HG03558 (cell line): ENCODE measurements at regions not wholly inside any gene's neighbourhood (a gene's known extent, or its start where the extent isn't known, plus 50 kb on each side); places are given as distances from the start of the nearest gene placed in this dataset.
"Not testable (repeated sequence)": the region's sequence is repeated elsewhere in the genome, so short reads cannot be mapped to it uniquely, and the experiment has no call there.

Source experiments
- ATAC-seq: cut with Tn5 transposase; IDR thresholded peaks from one replicate; pipeline ENCODE4 v1.9.1; 2021; ENCODE audit warnings: moderate number of reproducible peaks; ENCODE audit not compliant: unreplicated experiment; ENCODE audit errors: extremely low read depth

DNA sequence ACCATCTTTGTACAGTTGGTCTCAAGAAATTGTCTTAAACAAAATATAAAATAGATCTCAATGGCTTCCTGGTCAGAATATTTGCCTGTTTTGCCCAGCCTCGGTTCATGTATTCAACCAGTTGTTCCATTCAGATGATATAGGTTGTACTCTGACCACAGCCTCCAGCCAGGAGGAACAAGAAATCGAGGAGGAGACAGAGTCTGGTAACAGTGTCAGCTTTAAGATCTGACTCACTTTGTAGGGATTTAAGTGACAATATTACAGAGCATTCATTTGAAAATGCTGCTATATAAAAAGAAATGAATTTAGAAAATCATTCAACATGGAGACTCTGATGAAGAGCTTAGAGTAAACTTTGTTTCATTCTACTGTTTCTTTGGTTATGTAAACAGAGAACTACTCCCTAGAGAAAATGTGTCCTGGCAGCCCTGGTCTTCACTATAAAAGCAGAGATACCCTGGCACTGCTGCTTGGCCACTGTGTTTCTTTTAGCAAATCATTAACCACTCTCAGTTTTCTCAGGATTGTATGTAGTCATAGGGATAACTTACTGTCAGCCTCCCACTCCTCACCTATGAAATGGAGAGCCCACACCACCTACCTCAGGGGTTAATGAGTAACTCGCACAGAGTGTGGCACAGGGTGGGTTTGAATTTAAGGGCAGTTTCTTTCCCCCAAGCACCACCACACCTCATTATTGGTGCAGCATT, 53.5 kb downstream of the PAGE2 start:
- ATAC-seq = no peak

DNA sequence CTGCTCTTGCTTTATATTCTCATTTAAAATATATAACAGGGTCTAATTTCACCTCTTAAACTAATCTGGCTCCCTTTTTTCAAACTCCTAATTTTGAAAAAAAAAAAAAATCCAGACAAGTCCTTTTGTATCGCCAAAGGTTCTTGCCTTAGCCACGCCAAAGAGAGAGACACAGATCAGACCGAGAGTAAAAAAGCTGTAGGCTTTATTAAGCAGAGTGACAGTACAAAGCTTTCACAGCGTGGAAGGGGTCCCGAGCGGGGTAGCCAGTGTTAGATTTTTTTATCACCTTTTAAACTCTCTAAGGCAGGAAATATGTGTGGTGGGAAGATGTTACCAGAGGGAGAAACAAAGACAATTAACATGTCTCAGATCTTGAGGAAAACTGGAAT, 54.1 kb downstream of the PAGE2 start:
- no peak for ATAC-seq

DNA sequence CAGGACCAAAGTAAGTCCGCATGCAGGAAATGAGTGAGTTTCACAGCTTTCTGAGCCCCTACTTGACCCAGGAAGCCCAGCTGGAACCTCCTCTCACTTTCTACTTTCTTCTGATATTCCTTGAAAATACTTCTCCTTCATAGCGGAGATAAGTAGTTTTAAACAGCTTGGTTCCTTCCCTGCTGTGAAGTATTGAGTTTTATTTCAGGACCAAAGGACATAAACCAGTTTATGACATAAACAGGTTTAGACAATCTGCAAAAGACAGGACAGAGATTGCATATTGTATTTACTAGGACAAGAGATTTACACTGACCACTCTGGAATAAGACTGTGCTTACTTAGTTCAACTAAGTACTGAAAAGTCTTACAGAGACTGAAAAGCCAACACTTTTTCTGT, 54.8 kb downstream of the PAGE2 start:
- ATAC-seq = no peak

DNA sequence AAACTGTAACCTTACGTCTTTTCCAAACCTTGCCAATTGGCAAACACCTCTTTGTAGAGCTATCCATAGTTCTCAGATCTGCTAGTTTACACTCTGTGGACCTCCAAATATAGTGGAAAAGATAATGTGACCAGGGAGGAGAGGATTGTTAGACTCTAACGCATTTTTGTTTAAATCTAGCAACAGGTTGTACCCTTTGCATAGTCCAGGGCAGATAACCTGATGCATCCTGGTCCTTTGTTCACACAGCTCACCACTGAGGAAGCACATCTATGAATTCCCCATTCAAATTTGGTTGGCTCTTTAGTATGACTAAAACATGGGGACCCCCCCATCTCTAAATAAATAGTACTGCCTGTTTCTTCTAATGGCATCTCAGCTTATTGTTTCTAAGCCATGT, 55.9 kb downstream of the PAGE2 start:
- ATAC-seq = no peak

DNA sequence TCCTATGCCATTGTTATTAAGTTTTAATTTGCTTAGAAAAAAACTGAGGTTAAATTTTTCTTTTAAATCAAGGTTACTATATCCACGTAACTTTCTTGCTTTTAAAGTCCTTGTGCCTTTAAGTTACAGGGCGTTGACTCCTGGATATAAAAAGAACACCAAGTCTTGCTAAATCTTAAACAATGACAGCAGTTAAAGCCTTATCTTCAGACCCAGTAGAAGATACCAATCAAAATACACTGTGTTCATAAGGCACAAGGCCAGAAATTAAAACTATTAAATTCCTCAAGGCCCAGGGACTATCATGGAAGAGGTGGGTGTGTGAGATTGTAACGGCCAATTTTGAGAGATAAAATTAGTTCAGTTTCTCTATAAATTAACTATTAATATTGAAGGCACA, 60.4 kb downstream of the PAGE2 start:
- no peak for ATAC-seq

DNA sequence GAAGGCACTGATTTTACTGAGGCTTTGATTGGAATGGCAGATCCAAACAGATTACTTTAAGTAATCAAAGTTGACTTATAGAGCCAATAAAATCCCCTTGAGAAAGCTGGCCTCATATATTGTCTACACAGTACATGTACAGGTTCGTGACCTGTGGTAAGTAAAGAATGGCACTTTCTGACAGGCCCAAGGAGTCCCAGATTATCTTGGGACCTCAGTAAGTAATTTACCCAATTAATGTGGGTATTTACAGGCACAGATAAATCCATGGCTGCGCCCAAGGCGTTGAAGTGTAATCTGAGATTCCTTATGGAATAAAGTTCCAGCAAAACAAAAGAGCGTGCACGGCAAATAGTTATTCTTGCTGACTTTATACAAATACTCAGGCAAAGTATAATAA, 62.4 kb downstream of the PAGE2 start:
- ATAC-seq = no peak

DNA sequence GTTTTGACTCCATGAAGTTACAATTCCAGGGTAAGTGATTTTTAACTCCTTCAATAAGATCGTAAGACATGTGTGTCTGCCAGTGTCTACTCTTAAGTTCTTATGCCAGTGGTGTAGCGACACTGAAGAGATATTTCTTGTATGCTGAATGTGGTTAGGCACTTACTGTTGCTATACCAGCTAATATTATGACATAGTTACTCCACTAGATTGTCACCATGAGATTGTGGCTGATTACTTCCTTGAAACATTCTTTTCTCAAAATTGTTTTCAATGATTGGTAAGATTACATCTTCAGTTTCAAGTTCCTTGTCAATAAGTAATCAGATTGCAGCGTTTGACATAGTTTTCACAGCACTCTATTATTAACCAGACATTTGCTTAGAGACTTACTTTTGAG, 60.6 kb upstream of the PAGE5 start:
- ATAC-seq = no peak

DNA sequence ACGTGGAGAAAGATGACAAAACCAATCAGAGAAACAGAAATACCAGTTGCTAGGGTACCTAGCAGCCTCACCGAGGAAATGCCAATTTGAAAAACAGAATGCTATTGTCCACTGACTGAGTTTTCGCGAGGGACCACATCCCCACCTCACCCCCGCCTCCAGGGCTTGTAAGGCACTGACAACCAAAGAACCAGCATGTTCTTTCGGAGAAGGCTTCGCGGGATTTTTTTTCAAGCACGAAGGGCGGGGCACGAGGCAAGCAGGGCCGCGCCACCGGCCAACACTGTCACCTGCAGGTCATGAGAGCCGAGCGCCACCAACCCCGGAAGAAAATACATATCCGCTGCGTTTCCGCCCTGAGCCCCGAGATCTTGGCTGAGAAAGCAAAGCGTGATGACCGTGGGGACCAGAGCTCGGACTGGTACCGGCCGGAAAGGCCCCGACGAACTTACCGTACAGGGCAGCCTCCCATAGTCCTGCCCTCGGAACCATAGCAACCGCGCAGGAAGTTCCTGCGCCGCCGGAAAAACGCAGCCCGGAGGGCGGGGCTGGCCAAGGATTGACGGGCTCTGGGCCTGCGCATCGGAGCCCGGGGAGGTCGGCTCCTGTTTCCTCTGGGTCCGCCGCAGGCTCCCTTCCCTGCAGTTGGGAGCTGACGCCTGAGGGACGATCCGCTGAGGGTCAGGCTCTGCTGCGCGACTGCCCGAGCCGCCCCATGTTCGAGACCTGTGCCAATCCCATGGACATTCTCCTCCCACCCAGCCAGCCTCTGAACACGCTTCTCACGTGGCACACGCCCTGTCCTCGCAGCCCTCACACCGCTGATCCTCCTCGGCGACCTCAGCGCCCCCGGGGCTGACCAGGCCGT, 59.2 kb upstream of the PAGE5 start:
- ATAC-seq = peak; percentile 80

DNA sequence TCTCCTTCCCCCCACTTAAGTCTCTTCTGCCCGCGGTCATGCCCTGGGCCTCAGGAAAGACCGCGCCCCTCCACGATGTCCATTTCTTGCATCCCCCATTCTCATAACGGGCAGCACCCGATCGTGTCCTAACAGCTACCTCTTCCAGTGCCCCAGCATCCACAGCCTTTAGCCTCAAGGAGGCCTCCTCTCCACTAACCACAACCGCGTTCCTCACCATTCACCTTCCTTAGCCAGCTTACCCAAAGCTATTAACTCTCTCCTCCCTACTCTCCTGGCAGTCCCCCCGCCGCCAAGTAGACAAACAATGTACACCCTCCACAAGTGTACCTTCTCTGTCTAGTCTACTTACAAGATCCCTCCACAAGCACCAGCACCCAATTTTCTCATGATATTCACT, 58.6 kb upstream of the PAGE5 start:
- ATAC-seq = no peak

DNA sequence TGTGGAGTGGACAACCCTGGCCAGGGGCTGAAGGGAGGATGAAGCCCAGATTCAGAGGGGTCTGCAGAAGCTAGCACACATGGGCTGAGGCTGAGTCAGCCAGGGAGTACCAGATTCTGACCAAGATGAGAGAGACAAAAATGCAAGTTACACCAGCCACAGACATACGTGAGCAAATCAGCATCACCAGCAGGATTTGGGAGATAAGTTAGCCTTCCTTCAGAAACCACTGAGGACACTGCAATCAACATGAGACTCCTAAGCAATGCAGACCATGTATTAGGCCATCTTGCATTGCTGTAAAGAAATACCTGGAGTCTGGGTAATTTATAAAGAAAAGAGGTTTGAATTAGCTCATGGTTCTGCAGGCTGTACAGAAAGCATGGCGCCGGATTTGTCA, 57.0 kb upstream of the PAGE5 start:
- no peak for ATAC-seq

DNA sequence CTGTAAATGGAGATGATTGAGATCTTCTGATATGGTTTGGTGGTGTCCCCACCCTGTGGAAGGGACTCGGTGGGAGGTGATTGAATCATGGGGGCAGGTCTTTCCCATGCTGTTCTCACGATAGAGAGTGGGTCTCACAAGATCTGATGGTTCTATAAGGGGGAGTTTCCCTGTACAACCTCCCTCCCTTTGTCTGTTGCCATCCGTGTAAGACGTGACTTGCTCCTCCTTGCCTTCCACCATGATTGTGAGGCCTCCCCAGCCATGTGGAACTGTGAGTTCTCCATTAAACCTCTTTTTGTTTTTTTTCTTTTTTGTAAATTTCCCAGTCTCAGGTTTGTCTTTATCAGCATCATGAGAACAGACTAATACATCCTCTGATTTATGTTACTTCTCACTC, 55.1 kb upstream of the PAGE5 start:
- ATAC-seq = not testable (repeated sequence)

DNA sequence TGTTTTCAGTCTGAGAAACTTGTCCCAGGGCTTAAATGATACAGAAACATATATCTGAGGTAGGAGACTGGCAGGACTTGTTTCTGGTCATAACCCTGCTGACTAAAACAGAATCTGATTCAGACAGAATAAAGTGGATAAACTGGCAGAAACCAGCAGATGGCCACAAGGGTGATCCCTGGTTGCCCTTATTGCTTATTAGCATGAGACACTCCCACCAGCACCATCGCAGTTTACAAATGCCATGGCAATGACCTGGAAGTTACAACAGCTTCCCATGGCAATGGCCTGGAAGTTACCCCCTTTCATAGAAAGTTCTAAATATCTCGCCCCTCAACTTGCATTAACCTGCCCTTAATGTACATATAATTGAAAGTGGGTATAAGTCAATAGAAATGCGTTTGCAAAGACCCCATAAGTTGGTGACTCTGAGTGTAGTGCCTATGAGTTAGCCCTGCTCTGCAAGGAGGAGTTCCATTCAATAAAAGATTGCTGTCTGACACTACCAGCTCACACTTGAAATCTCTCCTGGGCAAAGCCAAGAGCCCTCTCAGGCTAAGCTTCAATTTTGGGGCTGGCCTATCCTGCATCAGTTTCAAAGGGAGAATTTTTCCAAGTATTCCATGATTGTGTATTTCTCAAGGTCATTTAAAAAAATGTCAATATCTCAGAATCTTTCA, 52.9 kb upstream of the PAGE5 start:
- ATAC-seq = no peak

DNA sequence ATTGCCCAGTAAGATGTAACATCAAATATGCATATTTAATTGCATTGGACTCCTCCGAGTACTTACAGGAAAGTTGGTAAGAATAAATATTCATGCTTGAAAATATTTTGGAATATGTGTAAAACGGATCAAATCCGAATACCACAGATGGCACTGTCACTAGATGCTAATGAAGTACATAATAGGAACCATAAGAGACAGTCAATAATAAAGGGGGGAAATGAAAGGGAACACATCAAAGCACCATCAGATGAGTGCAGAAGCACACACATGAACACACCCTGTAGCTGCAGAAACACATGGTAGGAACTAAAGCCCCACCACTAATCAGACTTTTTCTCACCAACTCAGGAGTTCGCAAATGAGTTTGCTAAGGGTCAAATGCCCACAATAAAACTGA, 52.2 kb upstream of the PAGE5 start:
- no peak for ATAC-seq

DNA sequence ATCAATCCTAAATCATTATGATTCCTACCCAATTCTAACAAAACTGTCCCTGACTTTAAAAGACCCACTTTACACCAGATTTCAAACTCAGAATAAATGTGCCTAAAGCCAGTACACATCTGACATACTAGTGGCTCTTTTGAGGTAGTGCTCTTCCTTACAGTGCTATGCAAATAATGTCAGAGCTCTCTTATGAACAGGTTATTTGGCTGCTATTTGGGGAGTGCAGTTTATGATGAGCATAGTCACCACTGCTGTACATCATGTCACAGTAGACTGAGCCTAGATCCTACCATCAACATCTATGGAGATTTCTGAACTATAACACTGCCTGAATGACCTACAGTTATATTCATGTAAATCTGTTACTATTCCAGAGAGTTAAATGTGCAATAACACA, 50.4 kb upstream of the PAGE5 start:
- no peak for ATAC-seq
